ENCODE measurements at regions not wholly inside any gene's neighbourhood (a gene's known extent, or its start where the extent isn't known, plus 50 kb on each side); places are given as distances from the start of the nearest gene placed in this dataset.

DNA sequence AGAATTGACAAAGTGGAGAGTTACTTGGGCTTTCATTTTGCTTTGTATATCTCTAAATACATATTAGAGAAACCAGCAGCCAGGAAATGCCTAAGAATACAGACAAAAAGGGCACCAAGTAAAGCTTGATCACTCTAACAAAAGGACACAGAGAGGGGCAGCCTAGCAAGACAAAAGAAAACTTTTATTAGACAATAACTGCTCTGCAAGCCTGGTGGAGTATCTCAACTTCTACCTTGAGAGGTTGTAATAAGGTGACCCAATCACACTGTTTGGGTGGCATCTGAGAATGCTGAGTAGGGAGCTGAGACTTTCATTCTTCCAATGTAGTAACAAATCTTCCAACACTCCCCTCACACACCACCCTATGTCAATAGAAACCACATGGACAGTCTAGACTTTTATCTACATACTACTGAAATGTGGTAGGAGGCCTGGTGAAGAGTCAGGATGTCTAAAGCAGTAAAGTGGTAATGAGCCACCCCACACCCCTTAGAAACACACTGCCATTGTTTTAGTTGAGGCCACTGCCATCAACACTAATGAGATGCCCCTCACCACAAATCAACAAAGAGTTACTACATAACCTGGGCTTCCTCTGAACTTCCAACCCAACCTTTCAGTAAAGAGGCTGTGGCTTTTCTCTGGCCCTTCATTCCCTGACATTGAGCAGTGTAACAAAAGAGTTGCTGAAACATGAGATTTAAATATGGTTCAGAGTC lies 726.7 kb upstream of the POU3F3 start:
- DNase-seq (ENCODE audit: low read depth in 2 of 2) = no peak
- no peaks in the 10 kb centered on the region for H3K27me3 ChIP-seq (ENCODE audit: control insufficient read depth, insufficient read depth, low read length)
- no peak overlapping the region for H3K4me2 ChIP-seq (ENCODE audit: extremely low read depth, insufficient read depth, low read length)
- TF ChIP-seq, protein P1, sequence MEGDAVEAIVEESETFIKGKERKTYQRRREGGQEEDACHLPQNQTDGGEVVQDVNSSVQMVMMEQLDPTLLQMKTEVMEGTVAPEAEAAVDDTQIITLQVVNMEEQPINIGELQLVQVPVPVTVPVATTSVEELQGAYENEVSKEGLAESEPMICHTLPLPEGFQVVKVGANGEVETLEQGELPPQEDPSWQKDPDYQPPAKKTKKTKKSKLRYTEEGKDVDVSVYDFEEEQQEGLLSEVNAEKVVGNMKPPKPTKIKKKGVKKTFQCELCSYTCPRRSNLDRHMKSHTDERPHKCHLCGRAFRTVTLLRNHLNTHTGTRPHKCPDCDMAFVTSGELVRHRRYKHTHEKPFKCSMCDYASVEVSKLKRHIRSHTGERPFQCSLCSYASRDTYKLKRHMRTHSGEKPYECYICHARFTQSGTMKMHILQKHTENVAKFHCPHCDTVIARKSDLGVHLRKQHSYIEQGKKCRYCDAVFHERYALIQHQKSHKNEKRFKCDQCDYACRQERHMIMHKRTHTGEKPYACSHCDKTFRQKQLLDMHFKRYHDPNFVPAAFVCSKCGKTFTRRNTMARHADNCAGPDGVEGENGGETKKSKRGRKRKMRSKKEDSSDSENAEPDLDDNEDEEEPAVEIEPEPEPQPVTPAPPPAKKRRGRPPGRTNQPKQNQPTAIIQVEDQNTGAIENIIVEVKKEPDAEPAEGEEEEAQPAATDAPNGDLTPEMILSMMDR (conservative IDR thresholded peaks at IDR 0.05 in 1 of 2, IDR thresholded peaks at IDR 0.05 in 1 of 2; ENCODE audit: low read depth in 1 of 2, low read length in 2 of 2) = no peak
- TF ChIP-seq EZH2 (IDR thresholded peaks at IDR 0.05; ENCODE audit: low read length, missing control alignments) = no peak
- H3K4me3 ChIP-seq (replicated peaks in 1 of 4; ENCODE audit: control extremely low read depth in 1 of 4, insufficient read depth in 1 of 4, low read depth in 3 of 4, low read length in 4 of 4) = no peak overlapping the region
- H3K9me3 ChIP-seq (ENCODE audit: control insufficient read depth, insufficient read depth, low read depth, low read length) = no peaks in the 10 kb centered on the region
- no peak overlapping the region for H2AFZ ChIP-seq (ENCODE audit: low read length)
- no peak overlapping the region for H3K27ac ChIP-seq (ENCODE audit: insufficient read depth, low read length)
- H3K4me1 ChIP-seq (ENCODE audit: control insufficient read depth, extremely low read depth, insufficient read depth, low read length) = no peaks in the 10 kb centered on the region
- H3K79me2 ChIP-seq (ENCODE audit: control insufficient read depth, insufficient read depth, low read length) = no peaks in the 10 kb centered on the region
- no peak overlapping the region for H3K9ac ChIP-seq (ENCODE audit: insufficient read depth, low read length)
- no peaks in the 10 kb centered on the region for H4K20me1 ChIP-seq (ENCODE audit: control insufficient read depth, extremely low read depth, insufficient read depth, low read length)
- no peaks in the 10 kb centered on the region for H3K36me3 ChIP-seq (ENCODE audit: control insufficient read depth, insufficient read depth, low read length)

DNA sequence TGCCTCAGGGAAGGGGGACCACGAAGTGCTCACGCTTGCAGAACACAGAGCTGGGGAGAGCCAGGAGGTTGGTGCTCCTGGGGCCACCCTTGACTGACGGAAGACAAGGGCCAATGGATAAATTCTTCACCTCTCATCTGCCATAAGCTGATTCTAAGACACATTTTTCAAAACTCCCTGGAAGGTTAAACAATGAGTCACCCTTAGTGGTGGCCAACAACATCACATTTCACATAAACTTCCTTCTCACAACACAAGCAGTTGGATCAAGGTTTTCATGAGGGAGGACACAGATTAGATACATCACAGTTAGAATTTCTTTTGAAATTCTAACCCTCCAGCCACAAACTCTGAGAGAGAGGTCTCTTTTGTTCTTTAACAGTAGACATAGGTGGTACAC lies 713.6 kb upstream of the POU3F3 start:
- Histone ChIP-seq H4K20me1 (ENCODE audit: control insufficient read depth, extremely low read depth, insufficient read depth, low read length) (no peaks in the 10 kb centered on the region), H3K4me3 (replicated peaks in 1 of 4; ENCODE audit: control extremely low read depth in 1 of 4, insufficient read depth in 1 of 4, low read depth in 3 of 4, low read length in 4 of 4) (no peak overlapping the region), H2AFZ (ENCODE audit: low read length) (no peak overlapping the region), H3K9me3 (ENCODE audit: control insufficient read depth, insufficient read depth, low read depth, low read length) (no peaks in the 10 kb centered on the region), H3K9ac (ENCODE audit: insufficient read depth, low read length) (no peak overlapping the region), H3K27me3 (ENCODE audit: control insufficient read depth, insufficient read depth, low read length) (no peaks in the 10 kb centered on the region), H3K79me2 (ENCODE audit: control insufficient read depth, insufficient read depth, low read length) (no peaks in the 10 kb centered on the region), H3K36me3 (ENCODE audit: control insufficient read depth, insufficient read depth, low read length) (no peaks in the 10 kb centered on the region), H3K27ac (ENCODE audit: insufficient read depth, low read length) (no peak overlapping the region), H3K4me1 (ENCODE audit: control insufficient read depth, extremely low read depth, insufficient read depth, low read length) (no peaks in the 10 kb centered on the region), H3K4me2 (ENCODE audit: extremely low read depth, insufficient read depth, low read length) (no peak overlapping the region)
- TF ChIP-seq, protein P1 (conservative IDR thresholded peaks at IDR 0.05 in 1 of 2, IDR thresholded peaks at IDR 0.05 in 1 of 2; ENCODE audit: low read depth in 1 of 2, low read length in 2 of 2) = no peak
- TF ChIP-seq EZH2 (IDR thresholded peaks at IDR 0.05; ENCODE audit: low read length, missing control alignments) = no peak
- DNase-seq (ENCODE audit: low read depth in 2 of 2) = peak in 1 of 2 donors; percentile 28

DNA sequence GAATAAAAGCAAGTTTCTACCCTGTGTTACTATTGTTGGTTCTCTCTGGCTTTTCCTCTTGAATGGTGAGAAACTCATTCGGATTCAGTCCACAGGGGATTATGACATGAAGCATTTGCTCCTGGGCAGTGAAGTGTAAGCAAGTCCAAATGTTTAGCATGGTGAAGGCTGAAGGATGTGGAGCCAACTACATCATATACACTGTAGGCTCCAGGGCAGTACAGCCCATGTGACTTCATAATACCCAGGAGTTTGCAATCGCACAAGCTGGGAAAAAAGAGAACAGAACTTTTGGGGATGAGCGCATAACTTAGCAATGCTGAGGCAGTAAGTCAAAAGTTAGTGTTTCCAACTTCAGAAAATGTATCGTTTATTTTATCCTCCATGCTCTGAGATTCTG lies 695.7 kb upstream of the POU3F3 start:
- DNase-seq (ENCODE audit: low read depth in 2 of 2) = no peak
- Histone ChIP-seq H3K27ac (ENCODE audit: insufficient read depth, low read length) (no peak overlapping the region), H3K9ac (ENCODE audit: insufficient read depth, low read length) (no peak overlapping the region), H3K36me3 (ENCODE audit: control insufficient read depth, insufficient read depth, low read length) (no peaks in the 10 kb centered on the region), H3K79me2 (ENCODE audit: control insufficient read depth, insufficient read depth, low read length) (no peaks in the 10 kb centered on the region), H4K20me1 (ENCODE audit: control insufficient read depth, extremely low read depth, insufficient read depth, low read length) (no peaks in the 10 kb centered on the region), H3K4me3 (replicated peaks in 1 of 4; ENCODE audit: control extremely low read depth in 1 of 4, insufficient read depth in 1 of 4, low read depth in 3 of 4, low read length in 4 of 4) (no peak overlapping the region), H3K27me3 (ENCODE audit: control insufficient read depth, insufficient read depth, low read length) (no peaks in the 10 kb centered on the region), H3K4me2 (ENCODE audit: extremely low read depth, insufficient read depth, low read length) (no peak overlapping the region), H3K4me1 (ENCODE audit: control insufficient read depth, extremely low read depth, insufficient read depth, low read length) (no peaks in the 10 kb centered on the region), H2AFZ (ENCODE audit: low read length) (no peak overlapping the region), H3K9me3 (ENCODE audit: control insufficient read depth, insufficient read depth, low read depth, low read length) (no peaks in the 10 kb centered on the region)
- no peak for TF ChIP-seq EZH2 (IDR thresholded peaks at IDR 0.05; ENCODE audit: low read length, missing control alignments)
- TF ChIP-seq, protein P1 (conservative IDR thresholded peaks at IDR 0.05 in 1 of 2, IDR thresholded peaks at IDR 0.05 in 1 of 2; ENCODE audit: low read depth in 1 of 2, low read length in 2 of 2) = no peak

Measured in fibroblast of lung (primary cell).